Sigmoid colon (tissue), 6 donors: ENCODE measurements at regions not wholly inside any gene's neighbourhood (a gene's known extent, or its start where the extent isn't known, plus 50 kb on each side); places are given as distances from the start of the nearest gene placed in this dataset.

Source experiments
- DNase-seq: peaks from one replicate; pipeline ENCODE4 v3.0.0-alpha.2; 2019
- H3K27ac ChIP-seq, 4 donors: fragments of 200-600 bp; sonication (generic); one replicate each; pipeline ENCODE4 v1.5.1; 2016 to 2019; ENCODE audit warnings: mild to moderate bottlenecking in 1 of 4
- H3K27me3 ChIP-seq, 3 donors: fragments of 200-600 bp; sonication (generic); one replicate each; pipeline ENCODE4 v1.5.1; 2019; ENCODE audit warnings: mild to moderate bottlenecking in 1 of 3
- H3K36me3 ChIP-seq, 4 donors: fragments of 200-600 bp; sonication (generic); one replicate each; pipeline ENCODE4 v1.5.1; 2016 to 2019
- H3K4me1 ChIP-seq, 4 donors: fragments of 200-600 bp; sonication (generic); one replicate each; pipeline ENCODE4 v1.5.1; 2017 to 2019
- H3K4me3 ChIP-seq, 4 donors: fragments of 200-600 bp; sonication (generic); one replicate each; pipeline ENCODE4 v1.5.1; 2017 to 2019; ENCODE audit warnings: mild to moderate bottlenecking in 2 of 4, moderate library complexity in 1 of 4
- H3K9me3 ChIP-seq, 4 donors: fragments of 200-600 bp in 3 of 4; sonication (generic) in 3 of 4; one replicate each; pipeline versions ENCODE4 v1.5.1 to v1.6.1; 2013 to 2019
- CTCF ChIP-seq, 4 experiments: fragments of 450-650 bp in 3 of 4; fragments of 200-600 bp in 1 of 4; IDR thresholded peaks; one replicate each; pipeline ENCODE4 v1.5.1; 2016 to 2019; ENCODE audit warnings: antibody characterized with exemption in 4 of 4, mild to moderate bottlenecking in 3 of 4, moderate library complexity in 2 of 4
- EP300 ChIP-seq, 4 donors: sonication (generic); formaldehyde crosslinking; IDR thresholded peaks; one replicate each; pipeline ENCODE4 v1.6.1; 2017; ENCODE audit warnings: antibody characterized with exemption in 4 of 4
- POLR2A ChIP-seq, 2 donors: fragments of 450-650 bp; IDR thresholded peaks; one replicate each; pipeline ENCODE4 v1.6.1; 2016; ENCODE audit warnings: antibody characterized with exemption in 2 of 2, mild to moderate bottlenecking in 2 of 2, moderate library complexity in 2 of 2
- POLR2AphosphoS5 ChIP-seq, 4 donors: sonication (generic); formaldehyde crosslinking; IDR thresholded peaks; one replicate each; pipeline ENCODE4 v1.6.1; 2017; ENCODE audit warnings: antibody characterized with exemption in 4 of 4
- WGBS, 2 donors: extraction: QIAGEN DNeasy Blood & Tissue Kit; methylation state at CpG; one replicate each; pipeline ENCODE4 v1.1.7; 2013; 5-methylcytosine and 5-hydroxymethylcytosine counted together
- intact Hi-C: fragments of 100-400 bp; cut with DNase I; formaldehyde crosslinking; loops from one replicate; pipeline ENCODE4 v1.15.1; 2023
- donor health status: healthy with polysubstance abuse.
- donor health status: healthy.

GRCh38 chr1:57879700-57880099 lies 455.8 kb upstream of the DAB1 start:
- no peaks in the 10 kb centered on the region for H3K4me1 ChIP-seq
- intact Hi-C loops: no loop called here
- H3K36me3 ChIP-seq: no peaks in the 10 kb centered on the region
- H3K27ac ChIP-seq: no peak overlapping the region
- no peak overlapping the region for H3K4me3 ChIP-seq
- DNase-seq: no peak
- no peaks in the 10 kb centered on the region for H3K9me3 ChIP-seq
- TF ChIP-seq EP300 (IDR thresholded peaks at IDR 0.05): no peak
- TF ChIP-seq POLR2A (IDR thresholded peaks at IDR 0.05): no peak
- TF ChIP-seq CTCF (IDR thresholded peaks at IDR 0.05): no peak
- TF ChIP-seq POLR2AphosphoS5 (IDR thresholded peaks at IDR 0.05): no peak
- WGBS, 2 donors: 73 to 79% methylated on average over 3 of the region's 3 CpGs
- H3K27me3 ChIP-seq: no peaks in the 10 kb centered on the region

- no peaks in the 10 kb centered on the region for H3K4me1 ChIP-seq
- H3K36me3 ChIP-seq: no peaks in the 10 kb centered on the region
- H3K9me3 ChIP-seq: no peaks in the 10 kb centered on the region
- WGBS, 2 donors: 1 to 24% methylated on average over 2 of the region's 2 CpGs
- H3K27ac ChIP-seq: no peak overlapping the region
- no peak overlapping the region for H3K4me3 ChIP-seq
- DNase-seq: no peak
- TF ChIP-seq POLR2AphosphoS5 (IDR thresholded peaks at IDR 0.05) (no peak), EP300 (IDR thresholded peaks at IDR 0.05) (no peak), CTCF (IDR thresholded peaks at IDR 0.05) (no peak), POLR2A (IDR thresholded peaks at IDR 0.05) (no peak)
- no peaks in the 10 kb centered on the region for H3K27me3 ChIP-seq
- intact Hi-C loops: no loop called here
Measured at GRCh38 chr1:57874418-57874877, 450.6 kb upstream of the DAB1 start.

GRCh38 chr1:57872913-57873312 lies 449.1 kb upstream of the DAB1 start:
- Histone ChIP-seq H3K4me1 (no peaks in the 10 kb centered on the region), H3K4me3 (no peak overlapping the region), H3K9me3 (no peaks in the 10 kb centered on the region), H3K36me3 (no peaks in the 10 kb centered on the region), H3K27me3 (no peaks in the 10 kb centered on the region), H3K27ac (no peak overlapping the region)
- DNase-seq: no peak
- no peak for TF ChIP-seq POLR2A (IDR thresholded peaks at IDR 0.05)
- no peak for TF ChIP-seq CTCF (IDR thresholded peaks at IDR 0.05)
- no peak for TF ChIP-seq POLR2AphosphoS5 (IDR thresholded peaks at IDR 0.05)
- TF ChIP-seq EP300 (IDR thresholded peaks at IDR 0.05): no peak
- intact Hi-C loops: no loop called here

GRCh38 chr1:57868908-57869307 lies 445.0 kb upstream of the DAB1 start:
- no peak overlapping the region for H3K27ac ChIP-seq
- no peaks in the 10 kb centered on the region for H3K27me3 ChIP-seq
- H3K4me3 ChIP-seq: no peak overlapping the region
- intact Hi-C loops: no loop called here
- WGBS, 2 donors: 5 to 46% methylated on average over 1 of the region's 1 CpG
- H3K9me3 ChIP-seq: no peaks in the 10 kb centered on the region
- TF ChIP-seq POLR2AphosphoS5 (IDR thresholded peaks at IDR 0.05) (no peak), POLR2A (IDR thresholded peaks at IDR 0.05) (no peak), EP300 (IDR thresholded peaks at IDR 0.05) (no peak), CTCF (IDR thresholded peaks at IDR 0.05) (no peak)
- H3K4me1 ChIP-seq: no peaks in the 10 kb centered on the region
- no peak for DNase-seq
- no peaks in the 10 kb centered on the region for H3K36me3 ChIP-seq

- Histone ChIP-seq H3K9me3 (no peaks in the 10 kb centered on the region), H3K27ac (no peak overlapping the region), H3K4me3 (no peak overlapping the region), H3K4me1 (no peaks in the 10 kb centered on the region), H3K36me3 (no peaks in the 10 kb centered on the region), H3K27me3 (no peaks in the 10 kb centered on the region)
- no peak for TF ChIP-seq CTCF (IDR thresholded peaks at IDR 0.05)
- TF ChIP-seq EP300 (IDR thresholded peaks at IDR 0.05): no peak
- no peak for TF ChIP-seq POLR2AphosphoS5 (IDR thresholded peaks at IDR 0.05)
- TF ChIP-seq POLR2A (IDR thresholded peaks at IDR 0.05): no peak
- intact Hi-C loops: no loop called here
- WGBS, 2 donors: 66 to 73% methylated on average over 3 of the region's 3 CpGs
- no peak for DNase-seq
Measured at GRCh38 chr1:57868239-57868638, 444.4 kb upstream of the DAB1 start.
